ENCODE measurements at regions not wholly inside any gene's neighbourhood (a gene's known extent, or its start where the extent isn't known, plus 50 kb on each side); places are given as distances from the start of the nearest gene placed in this dataset.

DNA sequence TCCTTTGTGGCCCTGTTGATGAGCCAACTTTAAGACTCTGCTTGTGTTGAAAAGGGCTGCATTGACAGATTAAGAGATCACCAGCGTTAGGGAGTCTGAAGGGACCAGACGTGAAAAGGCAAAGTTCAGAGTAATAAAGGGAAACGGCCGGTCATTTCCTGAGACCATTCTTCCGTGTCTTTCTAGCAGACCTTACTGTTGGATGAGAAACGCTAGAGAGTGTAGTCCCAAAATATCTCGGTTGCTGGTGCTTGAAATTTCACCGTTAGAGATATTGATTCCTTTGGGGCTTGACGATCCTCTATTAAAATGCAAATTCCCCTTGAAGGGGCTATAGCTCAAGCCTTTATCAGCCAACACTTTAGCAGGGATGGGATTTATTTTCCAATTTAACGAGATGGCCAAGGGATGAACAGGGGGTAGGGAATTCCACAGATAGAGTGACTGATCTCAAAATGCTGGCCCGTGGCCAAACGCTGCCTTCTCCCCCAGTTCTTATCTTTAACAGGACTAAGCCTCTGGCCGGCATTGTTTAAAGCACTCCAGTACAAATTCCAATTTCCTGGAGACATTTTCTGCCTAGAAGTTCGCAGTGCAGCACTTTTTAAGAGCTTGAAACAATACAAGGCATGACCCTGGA lies 250.4 kb downstream of the TJP1 start:
- H3K9me3 Mint-ChIP-seq = peaks cover 0 to 5% of the 10 kb centered on the region in 2 donors
- H3K27me3 Mint-ChIP-seq = peaks cover 85% of the 10 kb centered on the region
- peak overlapping the region in 1 of 2 donors; percentile 60 for H3K4me3 Mint-ChIP-seq
- DNase-seq (no peak), ATAC-seq (no peak)
- no peak overlapping the region for H3K27ac Mint-ChIP-seq
- H3K4me1 Mint-ChIP-seq = peaks cover 6% of the 10 kb centered on the region

DNA sequence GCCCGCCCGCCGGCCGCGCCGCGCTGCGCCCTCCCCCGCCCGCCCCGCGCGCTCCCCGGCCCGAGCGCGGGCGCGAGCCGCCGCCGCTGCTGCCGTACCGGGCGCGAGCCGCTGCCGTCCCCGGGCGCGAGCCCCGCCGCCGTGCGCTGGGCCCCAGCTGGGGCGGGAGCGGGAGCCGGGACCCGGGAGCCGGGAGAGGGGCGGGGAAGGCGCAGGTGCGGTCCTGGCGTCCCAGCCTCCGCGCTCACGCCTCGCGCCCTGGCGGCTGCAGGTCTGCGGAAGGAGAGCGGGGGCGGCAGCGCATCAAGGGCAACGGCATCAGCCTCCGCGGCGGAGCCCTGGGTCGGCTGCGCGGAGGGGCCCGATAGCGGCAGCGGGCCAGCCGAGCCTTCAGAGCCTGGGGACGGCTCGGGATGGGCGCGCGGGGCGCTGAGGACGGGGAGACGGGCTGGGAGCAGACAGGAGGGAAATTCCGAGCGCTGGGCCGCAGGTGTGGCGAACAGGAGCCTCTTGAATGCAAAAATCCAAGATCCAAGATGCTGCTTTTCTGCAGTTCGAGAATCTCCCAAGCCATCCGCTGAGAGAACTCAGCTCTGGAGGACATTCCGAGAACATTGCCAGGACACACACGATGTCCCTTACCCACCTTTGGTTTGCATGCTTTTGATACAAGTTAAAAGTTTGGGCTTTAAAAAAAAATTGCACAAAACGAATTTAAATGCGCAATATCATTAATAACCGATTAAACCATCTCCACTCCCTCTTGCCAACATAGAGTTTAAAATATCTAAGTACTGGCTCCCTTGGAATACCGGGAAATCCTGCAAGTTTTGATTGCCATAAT lies 251.1 kb downstream of the TJP1 start:
- peak overlapping the region in 1 of 2 donors; percentile 60 for H3K4me3 Mint-ChIP-seq
- peaks cover 0 to 5% of the 10 kb centered on the region in 2 donors for H3K9me3 Mint-ChIP-seq
- ATAC-seq (peak; percentile 42), DNase-seq (peak; percentile 14 to 18)
- no peak overlapping the region for H3K27ac Mint-ChIP-seq
- H3K27me3 Mint-ChIP-seq = peaks cover 86% of the 10 kb centered on the region
- peaks cover 6% of the 10 kb centered on the region for H3K4me1 Mint-ChIP-seq

DNA sequence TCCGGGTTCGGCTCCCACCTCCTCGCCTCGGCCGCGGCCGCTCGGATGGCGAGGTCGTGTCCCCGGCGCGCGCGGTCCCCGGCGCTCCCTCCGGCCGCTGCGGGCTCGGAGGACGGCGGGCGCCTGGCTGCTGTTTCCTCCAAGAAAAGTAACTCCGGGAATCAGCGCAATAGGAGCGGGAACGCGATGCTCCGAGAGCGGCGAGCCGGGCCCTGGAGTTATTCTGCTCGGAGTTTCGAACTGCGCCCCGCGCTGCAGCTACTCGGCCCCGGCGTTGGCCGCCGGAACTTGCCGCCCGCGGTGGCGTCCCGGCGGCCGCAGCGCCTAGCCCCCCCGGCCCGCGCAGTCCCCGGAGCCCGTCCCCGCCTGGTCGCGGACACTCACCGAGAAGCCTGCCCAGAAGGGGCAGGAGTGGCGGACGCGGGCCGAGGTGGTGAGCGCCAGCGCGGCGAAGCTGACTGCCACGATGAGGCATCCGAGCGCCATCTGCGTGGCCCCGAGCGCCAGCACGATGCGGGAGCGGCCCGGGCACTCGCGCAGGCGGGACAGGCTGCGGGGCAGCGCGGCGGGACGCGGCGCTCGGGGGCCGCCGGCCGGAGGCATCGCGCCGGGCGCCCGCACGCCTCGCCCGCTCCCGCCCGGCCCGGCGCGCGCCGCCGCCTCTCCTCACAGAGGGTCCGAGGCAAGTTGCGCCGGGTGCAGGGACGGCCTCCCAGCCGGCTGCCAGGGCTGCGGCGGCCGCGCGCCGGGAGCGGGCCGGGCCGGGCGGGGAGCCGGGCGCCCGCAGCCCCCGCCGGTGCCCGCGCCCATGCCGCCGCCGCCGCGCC lies 251.9 kb downstream of the TJP1 start:
- Mint-ChIP-seq H3K4me3 (no peak overlapping the region), H3K27ac (no peak overlapping the region), H3K4me1 (peaks cover 6% of the 10 kb centered on the region), H3K9me3 (peaks cover 0 to 5% of the 10 kb centered on the region in 2 donors), H3K27me3 (peaks cover 78% of the 10 kb centered on the region)
- ATAC-seq (no peak), DNase-seq (no peak)

DNA sequence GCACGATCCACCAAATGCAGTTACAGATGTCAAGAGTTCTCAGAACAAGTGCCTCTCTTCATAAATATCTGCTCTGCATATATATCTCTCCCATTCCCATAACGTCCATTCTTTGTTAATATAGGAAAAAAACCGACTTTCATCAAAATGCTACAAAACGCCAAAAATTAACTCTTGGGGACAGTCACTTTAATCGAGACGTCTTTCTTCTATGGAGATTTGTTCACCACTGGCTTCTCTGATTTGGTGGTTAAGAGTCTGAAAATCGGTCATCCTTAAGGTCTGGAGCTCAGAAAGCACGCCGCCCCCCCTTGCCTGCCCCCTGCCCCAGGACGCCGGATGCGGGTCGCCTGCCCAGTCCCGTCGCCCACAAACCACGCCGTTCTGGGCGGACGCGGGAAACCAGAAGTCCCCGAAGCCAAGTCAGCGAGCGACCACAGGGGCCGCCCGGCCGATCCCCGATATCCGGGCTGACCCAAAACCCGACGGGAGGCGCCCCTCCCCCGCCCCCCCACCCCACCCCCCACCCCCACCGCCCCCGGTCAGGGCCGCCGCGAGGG lies 252.7 kb downstream of the TJP1 start:
- peak overlapping the region; percentile 42 to 71 for H3K4me3 Mint-ChIP-seq

DNA sequence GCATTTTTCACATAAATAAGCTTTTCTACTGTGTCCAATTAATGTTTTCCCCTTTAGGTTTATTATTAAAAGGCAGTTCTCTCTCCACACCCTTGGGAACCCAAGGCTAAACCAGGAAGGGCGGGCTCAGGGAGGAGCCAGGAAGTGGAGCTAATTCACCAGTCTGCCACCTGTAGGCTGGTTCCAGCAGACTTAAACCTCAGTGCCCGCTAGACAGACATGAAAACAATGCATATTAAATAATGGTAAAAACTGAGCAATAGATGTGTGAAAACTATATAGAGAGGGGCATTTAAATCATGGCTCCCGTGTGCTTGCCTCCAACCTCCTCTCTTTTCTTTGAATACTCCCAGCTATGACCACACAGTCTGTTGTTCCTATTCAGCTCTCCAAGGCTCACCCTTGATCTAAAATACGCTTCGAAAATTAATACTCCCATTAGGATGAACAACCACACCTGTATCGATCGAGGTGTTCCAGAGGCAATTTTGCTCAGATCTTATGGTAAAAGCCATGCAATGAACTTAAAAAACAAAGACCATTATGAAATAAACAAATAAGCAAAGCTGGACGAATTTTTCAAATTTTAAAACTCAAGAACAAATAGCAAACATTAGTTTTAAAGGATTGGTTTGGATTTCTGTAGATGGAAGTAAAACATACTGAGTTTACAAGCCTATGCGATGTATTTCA lies 253.3 kb downstream of the TJP1 start:
- H3K27me3 Mint-ChIP-seq = peaks cover 70% of the 10 kb centered on the region
- DNase-seq (no peak), ATAC-seq (no peak)
- peaks cover 6% of the 10 kb centered on the region for H3K4me1 Mint-ChIP-seq
- H3K4me3 Mint-ChIP-seq = peak overlapping the region in 1 of 2 donors; percentile 71
- peaks cover 0 to 5% of the 10 kb centered on the region in 2 donors for H3K9me3 Mint-ChIP-seq
- H3K27ac Mint-ChIP-seq = no peak overlapping the region

More for the DNA sequence above, 252.7 kb downstream of the TJP1 start:
- Mint-ChIP-seq H3K27me3 (peaks cover 73% of the 10 kb centered on the region), H3K4me1 (peaks cover 6% of the 10 kb centered on the region), H3K27ac (no peak overlapping the region), H3K9me3 (peaks cover 0 to 5% of the 10 kb centered on the region in 2 donors)
- DNase-seq (no peak), ATAC-seq (no peak)

DNA sequence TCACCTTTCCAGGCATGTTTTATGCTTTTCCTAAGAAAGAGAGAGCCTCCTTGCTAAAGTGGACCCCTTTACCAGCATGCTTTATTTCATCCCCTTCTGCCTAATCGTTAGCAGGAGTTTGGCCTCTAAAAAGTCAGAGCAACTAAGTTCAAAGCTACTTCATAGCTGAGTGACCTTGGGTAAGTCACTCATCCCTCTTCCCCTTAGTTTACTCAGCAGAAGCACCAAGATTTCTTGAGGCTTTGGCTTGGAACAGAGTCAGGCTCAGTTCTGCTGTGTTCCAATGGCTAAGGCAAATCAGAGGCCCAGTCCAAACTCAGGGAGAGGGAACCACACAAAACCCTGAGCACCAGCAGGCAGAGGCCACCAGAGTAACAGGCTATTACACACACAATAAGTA lies 254.9 kb downstream of the TJP1 start:
- H3K9me3 Mint-ChIP-seq = no peaks in the 10 kb centered on the region
- DNase-seq (no peak), ATAC-seq (no peak)
- H3K4me1 Mint-ChIP-seq = peaks cover 6% of the 10 kb centered on the region
- H3K27me3 Mint-ChIP-seq = peaks cover 54% of the 10 kb centered on the region
- no peak overlapping the region for H3K27ac Mint-ChIP-seq
- H3K4me3 Mint-ChIP-seq = no peak overlapping the region

DNA sequence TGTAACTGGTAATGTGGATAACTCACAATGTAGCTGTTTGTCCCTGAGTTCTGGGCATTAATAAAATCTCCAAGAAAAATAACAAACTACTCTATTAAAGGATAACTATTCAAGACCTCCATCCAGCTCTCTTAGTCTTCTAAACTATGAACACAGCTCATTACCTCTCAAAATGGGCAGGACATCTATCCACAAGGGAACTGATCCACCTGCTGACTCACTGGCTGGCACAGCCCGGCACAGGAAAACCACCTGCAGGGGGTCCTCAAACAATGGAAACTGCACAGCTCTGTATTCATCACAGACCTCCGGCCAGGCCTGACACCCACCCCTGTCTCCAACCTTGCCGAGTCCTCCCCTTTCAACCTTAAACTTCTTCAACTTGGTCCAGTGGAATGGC lies 255.4 kb downstream of the TJP1 start:
- peak overlapping the region in 1 of 2 donors; percentile 10 for H3K27ac Mint-ChIP-seq
- ATAC-seq (no peak), DNase-seq (no peak)
- no peaks in the 10 kb centered on the region for H3K9me3 Mint-ChIP-seq
- peaks cover 50% of the 10 kb centered on the region for H3K27me3 Mint-ChIP-seq
- H3K4me1 Mint-ChIP-seq = peaks cover 6% of the 10 kb centered on the region
- no peak overlapping the region for H3K4me3 Mint-ChIP-seq

DNA sequence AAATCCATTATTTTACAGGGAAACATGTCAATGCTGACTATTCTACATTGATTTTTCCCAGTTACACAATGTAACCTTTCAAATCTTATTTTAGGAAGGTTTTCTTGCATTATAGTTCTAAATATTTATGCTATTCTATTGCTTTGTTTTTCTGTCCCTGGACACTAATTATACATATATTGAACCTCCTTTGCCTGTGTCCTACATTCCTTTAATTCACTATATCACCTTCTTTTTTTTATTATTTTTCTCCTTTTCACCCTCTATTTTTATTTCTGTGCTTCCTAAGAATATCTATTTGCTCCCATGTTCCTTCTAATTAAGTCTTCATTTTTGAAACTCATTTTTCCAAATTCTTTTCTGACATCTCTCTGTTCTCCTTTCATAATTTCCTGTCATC lies 259.2 kb downstream of the TJP1 start:
- ATAC-seq (no peak), DNase-seq (no peak)
- no peak overlapping the region for H3K4me3 Mint-ChIP-seq
- H3K27me3 Mint-ChIP-seq = peaks cover 49% of the 10 kb centered on the region
- H3K4me1 Mint-ChIP-seq = no peaks in the 10 kb centered on the region
- H3K9me3 Mint-ChIP-seq = peaks cover 5 to 7% of the 10 kb centered on the region in 2 donors
- H3K27ac Mint-ChIP-seq = no peak overlapping the region

DNA sequence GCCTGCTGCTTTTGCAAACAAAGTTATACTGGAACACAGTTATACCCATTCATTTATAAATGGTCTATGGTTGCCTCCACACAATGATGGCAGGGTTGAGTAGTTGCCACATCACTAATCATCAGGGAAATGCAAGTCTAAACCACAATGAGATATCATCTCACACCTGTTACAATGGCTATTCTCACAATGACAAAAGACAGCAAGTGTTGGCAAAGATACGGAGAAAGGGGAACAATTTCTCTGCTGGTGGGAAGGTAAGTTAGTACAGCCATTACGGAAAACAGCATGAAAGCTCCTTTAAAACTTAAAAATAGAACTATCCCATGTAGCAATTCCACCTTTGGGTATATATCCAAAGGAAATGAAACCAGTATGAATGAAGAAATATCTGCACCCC lies 261.4 kb downstream of the TJP1 start:
- no peak for ATAC-seq
- no peak for DNase-seq
- Mint-ChIP-seq H3K27ac (no peak overlapping the region), H3K9me3 (peaks cover 5 to 7% of the 10 kb centered on the region in 2 donors), H3K27me3 (peaks cover 32% of the 10 kb centered on the region), H3K4me1 (no peaks in the 10 kb centered on the region), H3K4me3 (no peak overlapping the region)

DNA sequence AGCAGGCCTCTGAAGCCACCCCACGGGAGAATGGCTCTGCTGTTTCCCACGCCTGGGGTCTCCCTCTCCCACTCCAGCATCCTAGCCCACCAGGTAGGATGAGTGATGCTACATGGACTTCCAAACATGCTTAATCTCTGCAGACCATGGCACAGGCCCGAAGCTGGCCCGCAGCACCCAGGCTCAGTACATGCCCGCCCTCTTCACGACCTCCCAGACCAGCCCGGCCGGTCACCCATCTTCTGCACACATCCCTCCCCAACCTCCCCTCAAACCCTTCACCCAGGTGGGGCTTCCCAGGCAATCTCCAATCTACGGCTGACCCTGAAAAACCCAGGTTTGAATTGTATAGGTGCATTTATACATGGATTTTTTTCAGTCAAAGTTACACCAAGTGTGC lies 264.0 kb downstream of the TJP1 start:
- peaks cover 5 to 7% of the 10 kb centered on the region in 2 donors for H3K9me3 Mint-ChIP-seq
- no peak overlapping the region for H3K27ac Mint-ChIP-seq
- H3K4me1 Mint-ChIP-seq = no peaks in the 10 kb centered on the region
- DNase-seq (no peak), ATAC-seq (no peak)
- H3K27me3 Mint-ChIP-seq = peaks cover 33% of the 10 kb centered on the region
- no peak overlapping the region for H3K4me3 Mint-ChIP-seq

DNA sequence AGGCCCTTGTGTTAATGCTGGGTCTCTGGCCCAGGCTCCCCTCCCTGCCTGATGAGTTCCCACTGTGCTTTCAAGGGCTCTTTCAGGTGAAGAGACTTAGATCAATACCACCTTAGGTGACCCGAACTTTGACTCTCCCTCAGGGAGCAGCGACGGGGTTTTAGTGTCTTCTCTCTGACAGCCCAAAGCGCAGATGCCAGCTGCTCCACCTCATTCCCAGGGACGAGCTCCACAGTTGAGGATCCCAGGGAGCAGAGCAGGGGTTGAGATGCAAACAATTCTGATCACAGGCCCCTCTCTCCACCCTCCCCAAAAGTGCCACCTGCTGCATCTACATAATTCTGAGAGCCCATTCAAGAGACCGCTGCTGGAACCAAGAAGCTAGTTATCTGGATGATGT lies 265.1 kb downstream of the TJP1 start:
- H3K27me3 Mint-ChIP-seq = peaks cover 33% of the 10 kb centered on the region
- H3K27ac Mint-ChIP-seq = no peak overlapping the region
- H3K9me3 Mint-ChIP-seq = peaks cover 5 to 7% of the 10 kb centered on the region in 2 donors
- no peak for DNase-seq
- H3K4me3 Mint-ChIP-seq = no peak overlapping the region
- no peaks in the 10 kb centered on the region for H3K4me1 Mint-ChIP-seq
- ATAC-seq = no peak

DNA sequence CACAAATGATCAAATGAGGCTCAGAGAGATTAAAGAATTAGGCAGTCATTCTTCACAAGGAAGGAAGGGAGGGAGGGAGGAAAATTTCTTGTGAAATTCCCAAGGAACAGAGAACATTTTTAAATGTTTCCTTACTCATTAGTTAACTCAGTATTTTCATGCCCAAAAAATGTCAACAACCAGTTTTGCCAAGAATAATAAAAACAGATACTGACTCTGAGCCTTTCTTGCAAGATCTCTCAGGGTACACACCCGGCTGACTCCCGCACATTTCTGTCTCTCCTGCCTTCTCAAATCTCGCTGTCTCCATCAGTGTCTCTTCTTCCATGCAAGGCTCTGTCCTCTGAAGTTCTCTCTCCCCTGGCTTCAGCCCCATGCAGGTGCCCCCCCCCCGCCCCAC lies 265.9 kb downstream of the TJP1 start:
- no peak overlapping the region for H3K27ac Mint-ChIP-seq
- DNase-seq (no peak), ATAC-seq (no peak)
- peaks cover 5 to 7% of the 10 kb centered on the region in 2 donors for H3K9me3 Mint-ChIP-seq
- no peak overlapping the region for H3K4me3 Mint-ChIP-seq
- H3K27me3 Mint-ChIP-seq = peaks cover 33% of the 10 kb centered on the region
- H3K4me1 Mint-ChIP-seq = no peaks in the 10 kb centered on the region

DNA sequence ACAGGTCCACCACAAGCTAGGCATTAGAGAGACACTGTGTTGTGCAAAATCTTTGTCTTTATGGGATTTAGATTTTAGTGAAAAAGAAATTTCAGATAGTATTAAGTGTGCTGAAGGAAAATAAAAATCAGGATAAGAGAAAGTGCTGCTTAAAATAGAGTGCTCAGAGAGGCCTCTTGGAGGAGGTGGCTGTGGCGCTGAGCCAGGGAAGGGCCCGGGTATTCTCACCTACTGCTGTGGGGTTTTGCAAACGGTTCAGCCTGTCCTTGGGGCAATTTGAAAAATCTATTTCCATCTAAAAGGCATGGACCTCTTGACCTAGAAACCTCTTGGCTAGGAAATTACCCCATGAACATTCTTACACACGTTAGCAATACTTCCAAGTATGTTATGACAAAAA lies 267.7 kb downstream of the TJP1 start:
- DNase-seq (no peak), ATAC-seq (no peak)
- H3K4me3 Mint-ChIP-seq = no peak overlapping the region
- no peak overlapping the region for H3K27ac Mint-ChIP-seq
- H3K9me3 Mint-ChIP-seq = peaks cover 2 to 3% of the 10 kb centered on the region in 2 donors
- H3K27me3 Mint-ChIP-seq = peaks cover 29% of the 10 kb centered on the region
- H3K4me1 Mint-ChIP-seq = no peaks in the 10 kb centered on the region

DNA sequence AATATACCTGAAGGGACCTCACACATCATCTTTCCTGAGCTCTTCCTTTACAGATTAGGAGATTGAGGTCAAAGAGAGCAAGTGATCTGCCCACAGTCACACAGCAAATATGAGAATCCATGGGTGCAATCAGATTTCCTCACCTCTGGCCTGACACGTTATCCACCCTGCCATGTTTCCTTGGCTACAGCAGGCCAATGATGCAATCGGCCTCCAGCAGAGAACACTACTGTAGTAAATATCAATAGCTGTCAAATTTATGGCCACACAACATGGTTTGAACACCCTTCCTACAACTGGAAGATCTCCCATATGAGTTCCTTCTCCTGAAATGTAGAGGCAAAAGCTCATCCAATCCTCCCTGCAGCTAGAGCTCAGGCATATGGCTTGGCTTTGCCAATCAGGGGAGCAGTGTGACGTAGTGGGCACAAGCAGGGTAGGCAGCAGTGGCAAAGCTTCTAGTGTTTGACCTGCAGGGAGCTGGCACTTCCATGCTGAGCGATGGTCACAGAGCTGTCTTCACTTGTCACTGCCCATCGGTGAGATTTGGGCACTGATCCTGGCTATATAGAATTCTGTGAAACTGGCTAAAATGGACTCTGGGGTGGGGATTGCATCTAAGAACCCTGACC lies 271.3 kb downstream of the TJP1 start:
- H3K4me1 Mint-ChIP-seq = no peaks in the 10 kb centered on the region
- H3K27me3 Mint-ChIP-seq = peaks cover 16% of the 10 kb centered on the region
- DNase-seq (no peak), ATAC-seq (no peak)
- H3K9me3 Mint-ChIP-seq = peaks cover 5 to 6% of the 10 kb centered on the region in 2 donors
- H3K27ac Mint-ChIP-seq = no peak overlapping the region
- no peak overlapping the region for H3K4me3 Mint-ChIP-seq
